HPDE6-E6E7 (cell line): ENCODE measurements at regions not wholly inside any gene's neighbourhood (a gene's known extent, or its start where the extent isn't known, plus 50 kb on each side); places are given as distances from the start of the nearest gene placed in this dataset.
"Not testable (repeated sequence)": the region's sequence is repeated elsewhere in the genome, so short reads cannot be mapped to it uniquely, and the experiment has no call there.

Experiments used
- DNase-seq: peaks from one replicate; pipeline ENCODE4 v3.0.0; 2011; ENCODE audit warnings: missing footprints; ENCODE audit errors: extremely low spot score

- not testable (repeated sequence) for DNase-seq
Observed at GRCh38 chr6:4334158-4334740, 198.9 kb upstream of the ECI2 start.

DNA sequence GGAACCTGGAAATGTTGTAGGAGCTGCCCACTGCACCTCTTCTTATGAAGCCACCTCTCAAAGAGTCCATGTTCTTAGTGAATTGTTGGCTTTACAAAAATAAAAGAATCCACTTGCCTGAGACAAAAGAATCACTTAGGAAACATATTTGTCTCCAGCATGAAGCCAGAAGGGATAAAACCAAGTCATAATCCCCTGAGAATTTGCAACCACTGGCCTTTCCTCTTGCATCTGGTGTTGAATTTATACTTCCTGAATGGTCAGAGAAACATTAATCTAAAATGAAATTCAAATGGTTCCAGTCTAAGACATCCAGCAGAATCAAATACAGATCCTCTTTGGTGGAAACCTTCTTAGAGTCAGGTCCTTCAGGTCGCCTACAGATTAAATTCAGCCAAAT, 192.5 kb upstream of the ECI2 start:
- DNase-seq, result no peak

DNA sequence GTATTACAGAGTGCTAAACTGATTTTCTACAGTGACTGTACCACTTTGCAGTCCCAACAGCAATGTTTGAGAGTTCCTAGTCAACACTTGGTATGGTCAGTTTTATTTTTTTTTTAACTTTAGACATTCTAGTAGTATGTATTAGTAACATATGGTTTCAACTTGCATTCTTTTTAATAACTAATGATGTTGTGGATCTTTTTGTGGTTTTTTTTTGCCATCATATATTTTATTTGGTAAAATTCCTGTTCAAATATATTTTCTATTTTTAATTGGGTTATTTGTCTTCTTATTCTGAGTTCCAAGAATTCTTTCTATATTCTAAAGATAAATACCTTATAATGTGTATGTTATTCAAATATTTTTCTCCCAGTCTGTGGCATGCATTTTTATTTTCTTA, 189.4 kb upstream of the ECI2 start:
- no peak for DNase-seq

- no peak for DNase-seq
Observed at GRCh38 chr6:4323322-4323721, 187.9 kb upstream of the ECI2 start.

- peak; percentile 31 for DNase-seq
Observed at GRCh38 chr6:4322846-4323309, 187.5 kb upstream of the ECI2 start.

GRCh38 chr6:4322134-4322845, 186.9 kb upstream of the ECI2 start:
- no peak for DNase-seq

GRCh38 chr6:4320860-4321259, 185.5 kb upstream of the ECI2 start:
- peak; percentile 64 for DNase-seq

DNA sequence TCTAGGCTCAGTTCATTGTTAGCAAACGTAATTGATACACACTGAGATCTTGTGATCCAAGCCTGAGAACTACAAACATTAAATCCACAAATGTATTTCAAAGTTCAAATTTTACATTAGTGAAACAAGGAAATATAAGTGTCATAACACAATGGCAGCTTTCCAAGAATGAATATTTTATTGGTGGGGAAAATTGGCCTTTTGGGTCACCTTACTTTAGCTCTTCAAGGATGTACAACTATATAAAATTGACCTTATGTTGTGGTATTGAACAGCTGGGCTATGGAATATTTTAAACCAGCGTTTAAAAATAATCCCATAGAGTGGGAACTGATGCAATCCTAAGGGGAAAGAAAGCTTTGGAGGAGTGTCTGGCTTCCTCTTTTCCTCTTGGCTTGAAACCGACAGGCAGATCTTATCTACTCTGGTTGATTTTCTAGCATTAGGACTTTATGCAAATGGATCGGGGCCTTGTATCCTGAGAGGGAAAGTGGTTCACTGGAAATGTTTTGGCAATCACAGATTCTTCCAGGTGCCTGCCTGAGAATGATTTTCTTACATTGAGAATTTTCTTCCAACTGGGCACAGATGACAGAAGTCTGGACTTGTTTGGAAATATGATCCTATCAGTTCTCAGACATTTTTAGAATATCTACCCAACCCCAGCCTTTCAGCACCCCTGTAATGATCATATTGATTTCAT, 184.8 kb upstream of the ECI2 start:
- DNase-seq, result no peak

DNA sequence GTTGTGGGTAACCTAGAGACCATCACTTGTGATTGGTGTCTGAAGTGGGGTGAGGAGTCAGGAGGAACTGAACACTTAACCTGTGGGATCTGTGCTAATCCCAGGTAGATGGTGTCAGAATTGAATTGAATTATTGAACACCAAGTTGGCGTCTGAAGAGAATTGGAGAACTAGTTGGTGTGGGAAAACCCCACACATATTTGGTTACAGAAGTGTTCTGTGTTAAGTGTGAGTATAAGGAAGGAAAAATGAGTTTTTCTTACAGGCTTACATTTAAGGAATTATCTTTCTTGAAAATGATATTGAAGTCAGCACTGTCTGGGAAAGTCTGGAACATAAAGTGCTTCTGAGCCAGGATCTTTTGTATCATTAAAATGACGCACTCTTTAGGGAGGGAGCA, 182.9 kb upstream of the ECI2 start:
- DNase-seq, result no peak

- peak; percentile 49 for DNase-seq
Observed at GRCh38 chr6:4316867-4317400, 181.6 kb upstream of the ECI2 start.

GRCh38 chr6:4314201-4314707, 178.9 kb upstream of the ECI2 start:
- no peak for DNase-seq

DNA sequence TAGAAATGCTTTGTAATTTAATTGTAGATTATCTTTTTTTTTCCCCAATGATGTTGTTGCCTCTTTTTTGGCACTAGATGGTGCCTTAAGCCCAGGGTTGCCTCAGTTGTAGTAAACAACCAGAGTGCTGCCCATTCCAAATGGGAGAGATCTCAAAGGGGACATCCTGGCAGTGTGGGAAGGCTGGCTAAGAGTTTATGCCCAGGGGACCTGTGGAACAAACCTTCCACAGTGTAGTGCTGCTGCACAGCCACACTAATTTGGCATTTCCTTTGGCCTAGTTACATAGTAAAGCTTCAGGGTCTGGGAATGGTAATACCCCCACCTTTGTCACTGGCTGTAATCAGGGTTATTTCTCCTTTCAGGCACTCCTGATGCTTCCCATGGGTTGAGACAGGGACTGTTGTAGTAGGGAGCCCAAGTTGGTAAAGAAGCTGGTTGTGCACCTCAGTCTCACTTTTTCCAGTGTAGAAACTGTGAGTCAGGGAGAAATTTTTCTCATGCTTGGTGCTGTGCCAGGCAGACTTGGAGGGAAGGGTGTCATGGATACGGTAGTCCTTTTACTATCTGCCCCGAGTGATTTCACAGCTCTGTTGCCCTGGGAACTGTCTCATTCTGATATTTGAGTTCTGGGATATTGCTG, 177.8 kb upstream of the ECI2 start:
- DNase-seq, result peak; percentile 65

DNA sequence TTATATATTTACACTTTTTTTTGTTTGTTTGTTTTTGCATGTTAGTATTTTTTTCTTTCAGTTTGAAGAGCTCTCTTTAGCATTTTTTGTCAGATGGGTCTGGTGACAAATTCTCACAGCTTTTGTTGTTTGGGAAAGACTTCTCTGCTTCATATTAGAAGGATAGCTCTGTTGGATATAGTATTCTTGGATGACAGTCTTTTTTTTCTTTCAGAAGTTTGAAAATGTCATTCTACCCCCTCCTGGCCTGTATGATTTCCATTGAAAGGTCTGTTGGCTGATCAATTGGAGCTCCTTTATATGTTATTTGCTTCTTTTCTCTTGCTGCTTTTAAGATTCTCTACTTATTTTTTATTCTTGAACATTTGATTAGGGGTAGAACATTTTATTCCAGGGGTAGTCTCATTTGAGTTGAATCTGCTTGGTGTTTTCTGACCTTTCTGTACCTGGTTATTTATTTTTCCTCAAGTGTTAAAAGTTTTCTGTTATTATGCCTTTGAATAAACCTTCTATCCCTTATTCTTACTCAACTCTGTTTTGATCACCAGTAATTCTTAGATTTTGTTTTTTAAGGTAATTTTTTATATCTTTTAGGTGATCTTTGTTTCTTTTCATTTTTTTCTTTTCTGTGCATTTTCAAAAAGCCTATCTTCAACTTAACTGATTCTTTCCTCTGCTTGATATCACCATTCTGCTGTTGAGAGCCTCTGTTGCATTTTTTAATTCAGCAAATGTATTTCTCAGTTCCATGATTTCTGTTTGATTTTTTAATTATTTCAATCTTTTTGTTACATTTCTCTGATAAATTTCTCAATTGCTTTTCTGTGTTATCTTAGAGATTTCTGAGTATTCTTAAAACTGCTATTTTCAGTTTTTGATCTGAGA, 176.8 kb upstream of the ECI2 start:
- DNase-seq, result no peak

DNA sequence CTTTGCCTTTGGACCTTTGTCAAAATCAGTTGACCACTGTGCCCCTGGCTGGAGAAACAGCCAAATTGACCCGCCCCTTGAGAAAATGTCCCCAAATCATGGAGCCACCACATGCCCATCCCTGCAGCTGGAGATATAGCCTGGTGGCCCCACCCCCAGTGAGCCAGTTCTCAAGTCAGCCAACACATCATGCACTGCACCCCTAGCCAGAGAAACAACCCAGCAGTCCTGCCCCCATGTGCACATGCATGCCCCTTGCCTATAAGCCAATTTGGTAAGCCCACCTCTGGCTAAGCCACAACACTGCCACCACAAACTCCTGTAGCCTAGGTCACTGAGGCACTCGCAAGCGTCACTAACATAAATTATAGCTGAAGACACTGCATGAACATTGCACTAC, 174.2 kb upstream of the ECI2 start:
- DNase-seq, result no peak

- DNase-seq, result no peak
Observed at GRCh38 chr6:4308364-4308763, 173.0 kb upstream of the ECI2 start.

- no peak for DNase-seq
Observed at GRCh38 chr6:4304927-4305455, 169.6 kb upstream of the ECI2 start.

DNA sequence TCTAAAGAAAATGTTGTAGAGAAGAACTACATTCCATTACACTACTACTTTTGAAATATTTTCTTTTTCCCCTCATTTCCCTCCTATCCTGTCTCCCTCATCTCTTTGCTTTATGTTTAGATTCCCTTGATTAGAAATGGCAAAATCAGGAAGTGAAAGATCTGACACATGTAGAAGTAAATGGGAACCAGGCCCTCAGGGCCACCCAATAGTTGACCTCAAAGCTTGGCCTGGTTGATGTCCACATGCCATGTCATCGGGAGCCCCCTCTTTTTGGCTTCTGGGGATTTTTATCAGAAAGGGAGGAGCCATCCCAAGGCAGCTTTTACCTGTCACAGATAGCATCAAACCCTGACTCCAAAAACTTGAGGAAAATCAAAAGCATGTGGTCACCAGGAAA, 168.3 kb upstream of the ECI2 start:
- DNase-seq, result no peak

GRCh38 chr6:4302524-4302923, 167.1 kb upstream of the ECI2 start:
- no peak for DNase-seq

- DNase-seq, result no peak
Observed at GRCh38 chr6:4301871-4302270, 166.5 kb upstream of the ECI2 start.

DNA sequence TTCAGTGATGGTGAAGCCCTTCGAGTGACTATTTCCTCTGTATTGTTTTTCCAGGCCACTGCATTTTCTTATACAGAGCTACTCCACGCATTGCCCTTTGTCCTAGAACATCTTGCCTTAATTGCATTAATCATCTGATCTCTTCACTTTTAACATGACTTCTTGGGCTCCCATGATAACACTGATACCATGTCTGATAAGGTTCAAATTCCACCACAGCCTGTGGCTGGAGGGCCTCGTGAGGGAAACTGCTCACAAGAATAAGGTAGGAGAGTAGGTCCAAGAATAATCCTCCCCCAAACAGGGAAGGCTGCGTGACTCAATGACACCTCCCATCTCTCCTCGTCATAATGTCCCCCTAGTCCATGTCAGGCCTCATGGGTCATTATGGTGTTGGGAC, 165.5 kb upstream of the ECI2 start:
- no peak for DNase-seq

- no peak for DNase-seq
Observed at GRCh38 chr6:4299476-4299875, 164.1 kb upstream of the ECI2 start.
